Body of pancreas (tissue), 4 donors: ENCODE measurements at regions not wholly inside any gene's neighbourhood (a gene's known extent, or its start where the extent isn't known, plus 50 kb on each side); places are given as distances from the start of the nearest gene placed in this dataset.

Experiments
- CTCF ChIP-seq, 7 experiments: fragments of 450-650 bp in 4 of 7; fragments of 200-600 bp in 3 of 7; sonication (generic) in 3 of 7; IDR thresholded peaks; one replicate each; pipeline ENCODE4 v1.5.1; 2016 to 2019; ENCODE audit warnings: antibody characterized with exemption in 7 of 7
- POLR2A ChIP-seq, 3 donors: fragments of 450-650 bp; IDR thresholded peaks; one replicate each; pipeline ENCODE4 v1.6.1; 2016; ENCODE audit warnings: antibody characterized with exemption in 3 of 3, mild to moderate bottlenecking in 2 of 3

GRCh38 chr21:9755611-9756010 lies 765.8 kb upstream of the TPTE start:
- TF ChIP-seq CTCF (IDR thresholded peaks at IDR 0.05) (no peak), POLR2A (IDR thresholded peaks at IDR 0.05) (no peak)
